HG03432 (cell line): ENCODE measurements at regions not wholly inside any gene's neighbourhood (a gene's known extent, or its start where the extent isn't known, plus 50 kb on each side); places are given as distances from the start of the nearest gene placed in this dataset.

ENCODE experiments used
- ATAC-seq: cut with Tn5 transposase; IDR thresholded peaks from one replicate; pipeline ENCODE4 v1.9.1; 2021; ENCODE audit warnings: mild to moderate bottlenecking, moderate library complexity; ENCODE audit not compliant: unreplicated experiment

DNA sequence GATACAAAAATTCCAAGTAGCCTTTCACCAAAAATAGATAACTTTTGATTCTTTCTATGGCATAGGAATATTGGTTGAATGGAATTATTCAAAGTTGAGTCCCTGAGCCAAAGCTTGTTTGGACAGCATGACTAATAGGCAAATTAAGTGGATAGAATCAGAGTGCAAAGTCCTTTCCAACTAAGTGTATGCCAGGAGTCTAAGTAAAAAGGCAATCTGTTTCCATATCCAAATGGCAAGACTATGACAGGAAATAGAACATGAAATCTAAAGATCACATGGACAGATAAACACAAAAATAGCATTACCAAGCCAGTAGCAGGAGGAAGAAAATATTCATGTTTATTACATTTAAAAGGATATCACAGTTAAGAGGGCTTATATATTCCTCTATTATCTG is 804.6 kb downstream of the SLITRK6 start:
- no peak for ATAC-seq

DNA sequence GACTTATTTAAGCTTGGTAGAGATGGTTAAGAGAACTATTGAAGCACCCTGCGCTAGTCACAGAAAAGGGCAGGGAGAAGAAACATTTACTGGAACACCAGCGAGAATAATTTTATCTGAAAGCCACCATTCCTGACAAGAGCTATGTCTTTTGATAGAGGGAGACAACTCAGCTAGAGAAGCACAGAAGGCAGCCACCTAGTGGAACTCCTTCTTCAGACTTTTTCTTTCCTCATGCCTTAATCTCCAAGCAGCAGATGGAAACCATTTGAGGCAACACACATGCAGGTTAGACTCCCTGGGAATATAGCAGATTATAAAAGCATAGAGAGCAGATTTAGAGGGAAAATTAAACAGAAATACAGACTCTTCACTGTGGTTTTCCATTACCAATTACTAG is 813.4 kb downstream of the SLITRK6 start:
- ATAC-seq, result no peak

GRCh38 chr13:84983321-84983720 is 815.9 kb downstream of the SLITRK6 start:
- ATAC-seq, result no peak

DNA sequence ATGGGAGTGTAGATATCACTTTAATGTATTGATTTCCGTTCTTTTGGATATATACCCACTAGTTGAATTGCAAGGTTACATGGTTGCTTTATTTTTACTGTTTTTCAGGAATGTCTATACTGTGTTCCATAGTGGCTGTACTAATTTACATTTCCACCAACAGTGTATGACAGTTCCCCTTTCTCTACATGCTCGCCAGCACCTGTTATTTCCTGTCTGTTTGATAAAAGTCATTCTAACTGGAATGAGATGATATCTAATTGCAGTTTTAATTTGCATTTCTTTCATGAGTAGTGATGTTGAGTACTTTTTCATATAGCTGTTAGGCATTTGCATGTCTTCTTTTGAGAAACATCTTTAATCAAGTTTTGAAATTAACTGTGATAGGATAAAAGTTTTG is 818.6 kb downstream of the SLITRK6 start:
- no peak for ATAC-seq

GRCh38 chr13:84978851-84979250 is 820.4 kb downstream of the SLITRK6 start:
- ATAC-seq, result no peak

- ATAC-seq, result no peak
These were observed 825.6 kb downstream of the SLITRK6 start for GRCh38 chr13:84973661-84974060.

DNA sequence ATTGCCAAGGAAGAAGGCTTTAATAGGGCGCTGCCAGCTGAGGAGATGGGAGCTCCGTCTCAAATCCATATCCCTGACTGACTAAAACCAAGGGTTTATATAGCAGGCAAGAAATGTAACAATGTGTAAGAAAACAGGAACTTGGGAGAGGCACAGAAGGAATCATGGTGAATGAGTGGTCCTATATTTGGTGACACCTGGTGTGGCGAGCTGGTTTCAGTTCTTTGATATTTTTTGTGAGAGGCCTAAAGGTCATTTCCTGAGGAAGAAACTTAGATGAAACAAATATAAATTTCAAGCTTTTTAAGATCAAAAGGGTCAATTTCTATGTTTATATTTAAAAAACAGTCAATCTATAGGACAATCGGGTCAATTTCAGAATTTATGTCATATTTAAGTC is 826.3 kb downstream of the SLITRK6 start:
- ATAC-seq, result no peak

GRCh38 chr13:84962849-84963248 is 836.4 kb downstream of the SLITRK6 start:
- peak; percentile 87 for ATAC-seq

- ATAC-seq, result peak; percentile 74
These were observed 837.0 kb downstream of the SLITRK6 start for GRCh38 chr13:84962141-84962750.

- ATAC-seq, result no peak
These were observed 838.2 kb downstream of the SLITRK6 start for GRCh38 chr13:84961023-84961422.

DNA sequence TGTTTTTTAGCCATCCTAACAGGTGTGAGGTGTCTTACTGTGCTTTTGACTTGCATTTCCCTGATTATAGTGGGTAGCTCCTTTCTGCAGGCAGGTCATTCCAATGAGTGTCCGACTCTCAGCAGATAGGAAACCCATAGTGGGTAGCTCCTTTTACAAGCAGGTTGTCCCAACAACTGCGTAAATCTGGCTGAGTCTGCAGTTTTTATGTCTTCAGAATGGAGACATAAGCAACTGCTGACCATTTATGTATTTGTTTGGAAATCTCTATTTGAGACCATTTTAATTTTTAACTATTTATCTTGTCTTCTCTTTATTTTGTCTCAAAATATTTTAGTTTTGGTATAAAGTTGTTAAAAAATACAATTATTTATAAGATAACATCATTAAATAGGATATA is 839.4 kb downstream of the SLITRK6 start:
- ATAC-seq, result no peak

DNA sequence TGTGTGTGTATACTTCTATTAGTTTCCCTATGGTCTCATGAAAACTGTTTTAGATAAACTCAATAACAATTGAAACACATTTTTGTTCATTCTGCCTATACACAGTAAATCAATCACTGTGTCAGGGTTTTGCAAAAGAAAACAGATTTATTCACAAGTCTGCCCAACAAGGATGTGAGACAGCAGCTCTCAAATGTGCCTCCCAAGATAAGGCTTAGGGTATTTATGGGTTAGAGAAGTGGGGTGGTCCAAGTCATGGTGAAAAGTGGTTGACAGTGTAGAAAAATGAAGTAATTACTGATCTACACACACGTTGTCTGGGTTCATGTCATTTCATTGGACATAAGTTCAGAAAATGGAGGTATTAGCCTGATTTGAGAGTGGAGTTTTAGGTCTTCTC is 844.6 kb downstream of the SLITRK6 start:
- no peak for ATAC-seq

- ATAC-seq, result no peak
These were observed 848.1 kb downstream of the SLITRK6 start for GRCh38 chr13:84951128-84951527.

DNA sequence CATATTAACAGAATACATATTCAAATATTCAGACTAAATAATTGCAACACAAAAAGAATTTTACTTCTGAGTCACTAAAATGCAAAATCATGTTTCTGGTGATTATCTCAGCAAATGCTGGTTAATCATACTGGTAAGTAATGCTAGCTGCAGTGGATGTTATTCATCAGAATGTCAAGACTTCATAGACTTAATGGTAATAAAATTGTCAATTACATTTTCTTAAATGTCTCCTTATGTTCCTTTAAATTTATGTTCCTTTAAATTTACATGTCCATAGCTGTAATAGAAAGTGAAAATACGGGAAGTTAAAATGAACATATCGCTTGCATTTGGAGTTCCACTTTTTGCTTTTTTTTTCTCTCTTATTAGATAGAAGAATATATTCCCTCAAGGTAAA is 853.0 kb downstream of the SLITRK6 start:
- no peak for ATAC-seq

DNA sequence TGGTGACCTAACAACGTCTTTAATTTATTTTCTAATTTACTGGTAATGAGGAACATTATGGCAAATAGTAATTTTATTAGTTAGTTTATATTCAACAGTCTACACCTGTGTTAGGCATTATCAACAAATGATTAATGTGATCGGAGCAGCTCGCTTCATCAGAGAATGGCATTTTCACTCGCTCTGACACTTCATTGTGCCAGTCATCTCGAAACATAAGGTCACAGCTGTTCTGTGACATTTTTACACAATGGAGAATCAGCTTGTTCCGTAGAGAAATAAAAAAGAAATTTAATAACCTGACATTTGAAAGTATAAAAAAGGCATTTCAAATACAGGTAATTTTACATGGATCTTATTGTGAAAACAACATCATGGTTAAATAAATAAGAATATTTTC is 858.4 kb downstream of the SLITRK6 start:
- no peak for ATAC-seq

DNA sequence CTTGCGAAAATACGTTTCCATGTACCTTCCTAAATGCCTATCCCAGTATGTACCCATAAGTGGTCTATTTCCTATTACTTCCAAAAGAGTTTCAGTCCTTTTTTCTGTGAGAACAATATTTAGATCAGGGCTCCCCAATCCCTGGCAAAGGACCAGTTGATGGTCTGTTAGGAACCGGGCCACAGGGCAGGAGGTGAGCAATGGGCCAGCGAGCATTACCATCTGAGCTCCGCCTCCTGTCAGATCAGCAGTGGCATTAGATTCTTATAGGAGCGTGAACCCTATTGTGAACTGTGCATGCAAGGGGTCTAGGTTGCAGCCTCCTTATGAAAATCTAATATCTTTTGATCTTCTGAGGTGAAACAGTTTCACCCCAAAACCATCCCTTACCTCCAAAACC is 859.1 kb downstream of the SLITRK6 start:
- no peak for ATAC-seq

- ATAC-seq, result peak; percentile 36
These were observed 864.3 kb downstream of the SLITRK6 start for GRCh38 chr13:84934911-84935310.

DNA sequence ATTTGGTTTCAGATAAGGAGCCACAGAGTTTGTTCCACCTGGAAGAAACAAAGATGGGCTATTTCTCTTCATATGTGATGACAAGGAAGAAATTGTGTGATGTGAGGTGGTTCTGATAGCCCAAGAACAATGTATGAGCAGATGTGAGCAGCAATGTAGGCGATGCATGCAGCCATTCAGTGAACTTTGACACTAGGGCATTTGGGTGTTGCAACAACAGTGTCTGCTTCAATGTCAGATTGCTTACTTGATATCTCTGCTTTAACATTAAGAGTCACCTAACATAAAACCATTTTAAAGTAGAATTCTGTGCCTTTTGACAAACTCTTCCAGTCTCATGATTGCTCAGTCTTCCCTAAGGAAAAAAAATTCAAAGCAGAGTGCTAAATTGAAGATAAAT is 865.4 kb downstream of the SLITRK6 start:
- ATAC-seq, result no peak

- ATAC-seq, result no peak
These were observed 868.0 kb downstream of the SLITRK6 start for GRCh38 chr13:84931264-84931663.

- no peak for ATAC-seq
These were observed 871.6 kb downstream of the SLITRK6 start for GRCh38 chr13:84927442-84928169.

GRCh38 chr13:84925443-84925842 is 873.8 kb downstream of the SLITRK6 start:
- no peak for ATAC-seq

DNA sequence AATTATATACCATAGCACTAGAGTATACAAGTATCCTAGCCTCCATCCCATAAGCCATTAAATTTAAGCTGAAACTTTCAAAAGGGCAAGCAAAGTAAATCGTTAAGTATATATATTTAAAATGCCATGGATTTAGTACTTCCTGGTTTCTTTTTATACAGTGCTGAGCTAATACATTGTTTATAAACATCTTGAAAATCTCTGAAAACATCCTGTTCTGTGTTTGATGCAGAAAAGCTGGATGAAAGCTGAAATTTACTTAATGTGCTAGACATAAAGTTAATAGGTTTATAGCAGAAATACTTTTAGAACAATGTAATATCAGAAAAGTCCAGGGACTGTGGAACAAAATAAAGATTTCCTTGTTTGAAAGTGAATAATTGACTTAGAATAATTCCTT is 875.4 kb downstream of the SLITRK6 start:
- ATAC-seq, result no peak
